HPDE6-E6E7 (cell line): ENCODE measurements at regions not wholly inside any gene's neighbourhood (a gene's known extent, or its start where the extent isn't known, plus 50 kb on each side); places are given as distances from the start of the nearest gene placed in this dataset.

Experiments
- DNase-seq: peaks from one replicate; pipeline ENCODE4 v3.0.0; 2011; ENCODE audit warnings: missing footprints; ENCODE audit errors: extremely low spot score

- no peak for DNase-seq
These were observed 173.3 kb downstream of the KCNE4 start for GRCh38 chr2:223225266-223225665.

- no peak for DNase-seq
These were observed 174.3 kb downstream of the KCNE4 start for GRCh38 chr2:223226264-223226663.

- DNase-seq: no peak
These were observed 175.3 kb downstream of the KCNE4 start for GRCh38 chr2:223227338-223227737.

DNA sequence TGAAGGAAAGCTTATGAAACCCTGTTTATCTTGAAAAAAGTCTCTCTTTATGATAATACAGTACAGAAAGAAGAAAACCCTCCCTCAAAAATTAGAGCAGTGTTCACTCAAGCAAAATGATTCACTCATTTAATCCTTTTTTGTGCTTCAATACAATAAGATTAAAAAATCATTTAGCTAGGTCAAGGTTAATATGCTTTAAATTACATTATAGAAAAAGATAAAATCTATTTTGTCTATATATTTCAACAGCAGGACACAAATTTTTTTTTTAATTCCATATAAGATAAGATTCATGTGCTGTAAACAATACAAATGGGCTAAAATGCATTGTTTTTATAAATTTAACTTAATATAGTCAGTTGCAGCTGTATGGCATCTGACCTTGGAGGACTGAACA, 176.9 kb downstream of the KCNE4 start:
- DNase-seq: no peak

- DNase-seq: peak; percentile 25
These were observed 178.4 kb downstream of the KCNE4 start for GRCh38 chr2:223230352-223230751.

- no peak for DNase-seq
These were observed 180.3 kb downstream of the KCNE4 start for GRCh38 chr2:223232285-223232684.

- DNase-seq: no peak
These were observed 180.9 kb downstream of the KCNE4 start for GRCh38 chr2:223232896-223233295.

DNA sequence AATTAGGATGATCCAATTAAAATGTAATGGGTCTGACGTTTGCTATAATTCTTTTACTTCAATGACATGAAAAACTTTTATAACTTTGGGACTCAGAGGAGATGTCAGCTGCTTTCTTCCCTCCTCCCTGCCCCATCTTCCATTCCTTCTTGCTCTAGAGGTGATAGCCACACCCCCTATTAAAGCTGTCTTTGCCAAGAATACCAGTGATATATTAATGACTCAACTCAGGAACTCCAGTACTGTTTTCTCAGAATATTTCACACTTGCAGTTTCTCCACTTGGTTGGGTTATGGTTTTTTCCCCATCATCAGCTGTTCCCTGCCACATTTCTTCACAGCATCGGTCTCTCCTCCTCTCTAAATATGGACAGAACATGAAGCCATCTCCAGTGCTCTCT, 184.0 kb downstream of the KCNE4 start:
- peak; percentile 58 for DNase-seq

DNA sequence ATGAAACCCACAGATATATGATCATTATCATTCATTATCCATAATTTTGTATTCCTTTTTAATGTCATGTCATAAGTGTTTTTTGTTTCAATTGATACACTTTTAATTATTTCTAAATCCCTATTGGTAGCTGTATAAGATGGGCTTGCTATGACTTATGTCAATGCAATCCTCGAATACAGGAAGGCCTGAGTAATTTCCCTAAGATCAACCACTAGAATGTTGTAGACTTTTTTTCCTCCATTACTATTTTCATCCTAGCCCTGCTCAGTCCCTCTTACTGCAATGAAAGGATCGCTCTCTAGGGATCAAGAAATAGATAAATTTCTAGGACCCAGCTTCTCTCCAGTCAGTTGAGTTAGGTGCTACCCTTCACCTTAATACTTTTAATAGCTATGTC, 186.3 kb downstream of the KCNE4 start:
- DNase-seq: no peak

DNA sequence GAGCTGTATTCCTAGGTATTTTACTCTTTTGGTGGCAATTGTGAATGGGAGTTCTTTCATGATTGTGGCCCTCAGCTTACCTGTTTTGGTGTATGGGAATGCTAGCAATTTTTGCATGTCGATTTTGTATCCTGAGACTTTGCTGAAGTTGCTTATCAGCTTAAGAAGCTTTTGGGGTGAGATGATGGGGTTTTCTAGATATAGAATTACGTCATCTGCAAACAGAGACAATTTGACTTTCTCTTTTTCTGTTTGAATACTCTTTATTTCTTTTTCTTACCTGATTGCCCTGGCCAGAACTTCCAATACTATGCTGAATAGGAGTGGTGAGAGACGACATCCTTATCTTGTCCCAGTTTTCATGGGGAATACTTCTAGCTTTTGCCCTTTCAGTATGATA, 191.2 kb downstream of the KCNE4 start:
- no peak for DNase-seq

- peak; percentile 33 for DNase-seq
These were observed 195.1 kb downstream of the KCNE4 start for GRCh38 chr2:223247136-223247535.

DNA sequence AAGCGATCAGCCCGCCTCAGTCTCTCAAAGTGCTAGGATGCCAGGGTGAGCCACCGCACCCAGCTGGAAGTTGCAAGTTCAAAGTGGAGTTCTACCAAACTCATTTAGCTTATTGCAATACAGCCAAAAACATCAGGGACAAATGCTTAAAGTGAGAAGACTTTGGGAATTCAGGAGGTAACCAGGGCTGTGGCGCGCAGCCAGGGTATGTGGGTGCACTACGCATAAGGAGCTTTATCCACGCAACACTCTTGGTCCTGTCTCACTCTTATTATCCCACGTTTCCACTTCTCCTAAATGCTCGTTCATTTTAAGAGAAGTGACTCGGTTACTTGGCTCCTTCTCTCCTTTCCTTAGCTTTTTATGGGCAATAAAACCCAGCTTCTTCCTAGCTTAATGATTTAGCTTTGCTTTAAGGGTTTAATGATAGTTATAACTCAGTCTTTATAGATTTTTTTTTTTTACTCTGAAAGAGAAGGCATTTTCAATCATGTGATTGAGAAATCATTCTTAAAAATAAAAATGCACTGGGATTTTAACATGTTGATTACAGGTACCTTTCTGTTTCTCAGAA, 199.8 kb downstream of the KCNE4 start:
- no peak for DNase-seq

DNA sequence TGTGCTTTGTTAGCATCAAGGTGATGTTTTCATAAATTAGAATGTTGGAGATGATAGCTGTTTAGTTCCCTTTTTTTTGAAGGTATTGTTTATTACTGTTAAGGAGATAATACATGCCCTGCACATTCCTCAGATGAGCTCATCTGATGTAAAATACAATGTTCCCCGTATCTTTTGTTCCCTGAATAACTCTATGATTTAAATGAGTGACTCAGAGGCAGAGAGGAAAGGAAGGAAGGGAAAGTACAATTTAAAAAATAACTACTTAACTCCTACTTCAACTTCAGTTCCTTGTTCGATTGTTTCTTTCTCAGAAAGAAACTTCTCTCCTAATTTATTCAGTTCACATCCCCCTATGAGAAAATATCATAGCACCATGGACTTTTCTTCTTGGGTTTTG, 208.7 kb downstream of the KCNE4 start:
- peak; percentile 12 for DNase-seq

DNA sequence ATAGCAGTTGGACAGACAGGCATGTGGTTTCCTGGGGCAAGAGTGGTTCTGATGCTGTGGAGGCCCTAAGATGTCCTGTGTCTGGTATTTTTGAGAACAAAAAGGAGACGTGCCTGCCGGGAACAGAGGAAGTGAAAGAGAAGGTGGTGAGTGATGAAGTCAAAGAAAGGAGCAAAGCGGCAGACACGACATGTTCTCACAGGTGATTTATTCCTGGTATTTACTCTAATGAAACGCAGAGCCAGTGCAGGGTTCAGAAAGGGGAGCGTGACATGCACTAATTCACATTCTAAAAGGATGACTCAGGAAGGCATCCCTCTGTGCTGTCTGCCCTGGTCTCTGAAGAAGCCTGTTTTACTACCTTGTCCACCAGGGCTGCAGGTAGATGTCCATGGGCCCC, 211.0 kb downstream of the KCNE4 start:
- peak; percentile 83 for DNase-seq

DNA sequence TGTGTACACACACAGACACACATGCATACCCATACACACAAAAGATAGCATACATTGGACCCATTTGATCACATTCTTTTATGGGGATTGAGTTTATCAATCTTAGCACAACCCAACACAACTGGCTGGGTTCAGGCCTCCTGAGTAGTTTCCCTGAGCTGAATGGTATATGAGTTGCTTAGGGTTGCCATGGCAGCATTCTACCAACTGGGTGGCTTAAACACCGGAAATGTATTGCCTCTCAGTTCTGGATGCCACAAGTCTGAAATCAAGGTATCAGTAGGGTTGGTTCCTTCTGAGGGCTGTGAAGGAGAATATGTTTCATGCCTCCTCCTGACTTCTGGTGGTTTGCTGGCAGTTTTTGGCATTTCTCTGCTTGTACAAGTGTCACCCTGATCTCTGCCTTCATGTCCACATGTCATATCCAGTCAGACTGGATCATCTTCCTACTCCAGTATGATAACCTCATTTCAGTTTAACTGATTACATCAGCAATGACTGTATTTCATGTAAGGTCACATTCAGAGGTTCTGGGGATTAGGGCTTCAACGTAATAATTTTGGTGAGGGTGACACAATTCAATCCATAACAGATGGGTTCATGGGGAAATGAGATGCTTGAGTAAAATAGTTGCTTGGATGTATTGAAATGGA, 212.7 kb downstream of the KCNE4 start:
- no peak for DNase-seq

DNA sequence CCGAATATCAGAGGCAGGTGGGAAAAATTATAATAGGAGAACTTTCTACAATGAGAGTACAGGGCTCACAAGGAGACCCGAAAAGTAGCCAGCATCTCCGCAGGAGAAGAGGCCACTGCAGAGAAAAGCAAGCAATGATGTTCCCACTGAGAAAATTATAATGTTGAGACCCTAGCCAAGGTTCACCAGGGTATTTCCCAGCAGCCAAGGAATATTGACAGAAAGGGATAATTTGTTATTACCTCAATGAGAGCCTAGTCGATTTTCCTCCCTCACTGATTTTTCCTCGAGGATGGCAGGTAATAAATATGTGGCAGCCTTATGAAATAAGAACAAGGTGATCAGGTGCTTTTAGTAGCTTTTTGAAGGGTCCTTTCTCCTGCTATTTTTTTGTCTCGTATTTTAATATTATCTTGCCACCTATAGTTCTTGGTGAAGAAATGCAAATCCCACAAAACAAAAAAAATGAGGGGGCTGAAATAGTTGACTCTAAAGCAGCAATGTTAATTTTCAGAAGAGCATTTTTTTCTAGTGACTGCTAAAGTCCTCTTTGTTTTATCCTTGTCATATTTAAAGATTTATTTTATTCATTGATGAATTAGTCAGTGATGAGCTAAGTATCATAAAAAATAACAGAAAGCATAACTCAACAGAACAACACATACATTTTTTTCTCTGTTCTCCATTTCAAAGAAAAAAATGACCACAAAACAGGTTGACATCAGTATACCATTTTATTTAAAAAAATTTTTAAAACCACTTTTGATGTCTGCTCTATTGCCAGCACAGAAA, 215.4 kb downstream of the KCNE4 start:
- no peak for DNase-seq

GRCh38 chr2:223269386-223269785, 217.4 kb downstream of the KCNE4 start:
- no peak for DNase-seq

GRCh38 chr2:223270548-223270947, 218.6 kb downstream of the KCNE4 start:
- DNase-seq: no peak

DNA sequence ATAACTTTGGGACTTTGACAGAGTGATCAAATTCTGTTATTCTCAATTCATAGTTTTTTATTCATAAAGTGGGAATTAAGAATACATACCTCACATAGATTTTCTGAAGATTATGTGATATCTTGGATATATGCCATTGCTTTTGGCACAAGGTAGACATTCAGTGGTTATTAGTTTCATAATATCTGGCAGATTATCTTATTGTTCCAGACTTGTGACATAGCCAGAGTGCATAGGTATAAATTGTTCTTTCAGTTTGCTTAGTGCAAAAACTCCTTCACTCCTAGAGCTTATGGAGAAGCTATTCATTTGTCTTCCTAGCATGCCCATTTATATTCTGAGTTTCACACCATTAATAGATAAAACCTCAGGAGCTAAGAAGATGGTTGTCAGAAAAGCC, 222.0 kb downstream of the KCNE4 start:
- DNase-seq: no peak

- no peak for DNase-seq
These were observed 230.2 kb downstream of the KCNE4 start for GRCh38 chr2:223282221-223282620.

- DNase-seq: no peak
These were observed 231.3 kb downstream of the KCNE4 start for GRCh38 chr2:223283329-223283728.

DNA sequence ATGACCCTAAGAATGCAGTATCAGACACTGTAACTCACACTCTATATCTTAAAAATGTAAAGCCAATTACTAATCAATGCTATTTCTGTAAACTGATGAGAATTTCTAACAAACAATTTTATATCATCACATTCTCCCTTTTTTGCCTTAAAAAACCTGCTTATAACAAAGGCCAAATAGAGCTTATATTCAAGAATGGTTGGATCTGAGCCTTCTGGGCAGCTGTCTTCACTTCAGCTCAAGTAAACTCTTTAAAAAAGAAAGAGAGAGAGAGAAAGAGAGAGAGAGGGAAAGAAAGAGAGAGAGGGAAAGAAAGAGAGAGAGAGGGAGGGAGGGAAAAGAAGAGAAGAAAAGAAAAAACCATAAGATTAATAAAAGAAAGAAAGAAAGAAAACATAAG, 231.8 kb downstream of the KCNE4 start:
- DNase-seq: no peak
